ENCODE measurements at regions not wholly inside any gene's neighbourhood (a gene's known extent, or its start where the extent isn't known, plus 50 kb on each side); places are given as distances from the start of the nearest gene placed in this dataset.

DNA sequence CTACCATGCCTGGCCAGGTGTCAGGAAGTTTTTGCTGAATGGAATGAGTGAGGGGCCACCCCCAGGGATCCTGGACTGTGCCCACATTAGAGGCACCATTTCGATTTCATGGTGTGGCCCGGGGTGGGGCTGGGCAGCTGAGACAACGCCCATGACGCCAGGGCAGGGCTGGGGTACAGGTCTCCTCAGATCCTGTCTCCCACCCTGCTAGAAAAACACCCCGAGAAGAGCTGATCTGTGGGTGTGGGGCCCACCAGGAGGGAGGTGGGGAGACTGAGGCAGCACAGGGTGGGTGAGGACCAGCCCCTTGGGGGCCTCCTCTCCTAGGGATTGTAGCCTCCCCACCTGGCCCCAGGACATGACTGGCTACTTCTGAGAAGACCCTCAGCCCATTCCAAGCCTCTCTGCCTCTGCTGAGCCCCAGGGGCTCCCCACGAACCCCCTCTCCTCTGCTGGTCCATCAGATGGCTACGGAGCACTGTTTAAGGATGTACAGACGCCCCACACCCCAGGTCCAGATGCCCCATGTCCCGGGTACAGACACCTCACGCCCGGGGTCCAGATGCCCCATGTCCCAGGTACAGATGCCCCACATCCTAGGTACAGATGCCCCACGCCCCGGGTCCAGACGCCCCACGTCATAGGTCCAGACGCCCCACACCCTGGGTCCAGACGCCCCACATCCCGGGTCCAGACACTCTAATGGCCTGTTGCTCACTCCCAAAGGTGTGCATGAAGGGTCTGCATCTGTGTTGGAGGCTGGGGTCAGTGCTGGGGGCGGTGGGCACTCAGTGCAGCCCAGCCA is 99.4 kb downstream of the MICALL2 start:
- DNase-seq (ENCODE audit: low spot score), result no peak

DNA sequence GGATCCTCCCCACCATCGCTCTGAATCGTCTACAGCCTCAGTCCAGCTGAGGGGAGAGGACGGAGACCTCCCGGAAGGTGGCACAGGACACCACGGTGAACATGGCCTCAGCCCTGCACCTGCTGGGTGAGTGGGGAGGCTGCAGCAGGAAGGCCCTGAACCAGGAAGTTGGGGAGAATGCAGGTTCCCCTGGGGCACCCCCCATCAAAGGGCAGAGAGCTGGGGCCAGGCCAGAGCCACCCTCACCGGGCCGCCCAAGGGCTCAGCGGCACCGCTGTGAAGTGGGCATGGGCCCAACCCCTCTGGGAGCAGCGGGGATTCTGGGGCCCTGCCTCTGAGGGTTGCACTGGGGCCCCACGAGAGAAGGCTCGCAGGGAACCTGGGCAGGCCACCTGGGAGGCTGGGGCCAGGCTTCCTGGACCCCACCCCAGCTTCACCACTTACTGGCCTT is 98.7 kb downstream of the MICALL2 start:
- no peak for DNase-seq (ENCODE audit: low spot score)

DNA sequence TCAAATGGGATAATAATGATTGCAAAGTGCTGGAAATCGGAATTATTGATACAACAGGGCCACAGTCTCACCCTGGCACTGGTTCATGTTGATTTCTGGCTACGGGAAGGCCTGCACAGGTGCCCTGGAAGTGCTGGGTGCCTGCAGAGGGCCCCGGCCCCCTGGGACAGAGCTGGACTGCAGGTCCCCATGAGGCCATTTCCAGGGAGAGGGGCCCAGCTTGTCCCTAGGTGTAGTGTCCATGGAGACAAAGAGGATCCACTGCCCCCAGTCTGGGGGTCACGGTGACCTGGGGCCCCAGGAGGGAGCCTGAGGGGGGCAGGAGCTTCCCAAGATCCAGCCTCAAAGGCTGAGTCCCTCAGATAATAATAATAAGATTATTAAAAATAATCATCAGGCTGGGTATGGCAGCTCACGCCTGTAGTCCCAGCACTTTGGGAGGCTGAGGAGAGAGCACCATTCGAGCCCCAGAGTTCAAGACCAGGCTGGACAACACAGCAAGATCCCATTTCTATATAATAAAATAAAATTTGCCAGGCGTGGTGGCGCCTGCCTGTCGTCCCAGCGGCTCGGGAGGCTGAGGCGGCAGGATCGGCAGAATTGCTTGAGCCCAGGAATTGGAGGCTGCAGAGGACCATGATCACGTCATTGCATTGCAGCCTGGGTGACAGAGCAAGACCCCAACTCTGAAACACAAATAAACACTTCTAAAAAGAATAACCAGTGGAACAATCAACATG is 98.1 kb downstream of the MICALL2 start:
- DNase-seq (ENCODE audit: low spot score), result no peak

DNA sequence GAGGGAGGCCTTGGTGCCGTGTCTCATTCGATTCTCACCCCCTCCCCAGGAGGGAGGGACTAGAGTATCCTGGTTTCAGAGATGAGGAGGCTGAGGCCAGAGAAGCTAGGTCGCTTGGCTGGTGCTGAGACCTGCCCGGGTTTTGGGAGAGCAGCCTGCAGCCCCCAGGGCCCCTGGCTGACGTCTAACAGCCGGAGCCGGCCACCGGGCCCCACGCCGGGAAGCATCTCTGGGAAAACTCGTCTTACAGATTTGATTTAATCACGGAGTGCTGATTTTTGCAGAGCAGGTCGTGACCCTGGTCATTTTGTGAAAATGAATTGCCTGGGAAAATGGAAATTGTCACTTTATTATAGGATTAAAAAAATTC is 97.5 kb downstream of the MICALL2 start:
- no peak for DNase-seq (ENCODE audit: low spot score)

DNA sequence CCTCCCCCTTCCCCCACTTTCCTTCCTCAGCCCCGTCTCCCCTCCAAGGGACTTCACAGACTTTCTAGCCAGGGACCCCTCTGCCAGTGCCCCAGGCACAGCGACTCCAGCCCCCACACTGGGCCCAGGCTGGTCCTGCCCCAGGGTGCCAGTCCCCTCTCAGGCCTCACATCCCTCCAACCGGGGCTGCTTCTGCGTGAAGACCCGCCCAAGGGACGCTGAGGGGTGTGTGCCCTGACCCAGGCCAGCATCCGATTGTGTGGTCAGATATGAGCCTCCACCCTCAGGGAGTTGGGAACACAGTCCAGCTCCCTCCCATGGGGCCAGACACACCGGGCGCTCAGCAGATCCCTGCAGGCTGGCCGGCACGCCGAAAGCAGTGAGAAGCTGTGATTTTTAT is 97.0 kb downstream of the MICALL2 start:
- DNase-seq (ENCODE audit: low spot score), result no peak

DNA sequence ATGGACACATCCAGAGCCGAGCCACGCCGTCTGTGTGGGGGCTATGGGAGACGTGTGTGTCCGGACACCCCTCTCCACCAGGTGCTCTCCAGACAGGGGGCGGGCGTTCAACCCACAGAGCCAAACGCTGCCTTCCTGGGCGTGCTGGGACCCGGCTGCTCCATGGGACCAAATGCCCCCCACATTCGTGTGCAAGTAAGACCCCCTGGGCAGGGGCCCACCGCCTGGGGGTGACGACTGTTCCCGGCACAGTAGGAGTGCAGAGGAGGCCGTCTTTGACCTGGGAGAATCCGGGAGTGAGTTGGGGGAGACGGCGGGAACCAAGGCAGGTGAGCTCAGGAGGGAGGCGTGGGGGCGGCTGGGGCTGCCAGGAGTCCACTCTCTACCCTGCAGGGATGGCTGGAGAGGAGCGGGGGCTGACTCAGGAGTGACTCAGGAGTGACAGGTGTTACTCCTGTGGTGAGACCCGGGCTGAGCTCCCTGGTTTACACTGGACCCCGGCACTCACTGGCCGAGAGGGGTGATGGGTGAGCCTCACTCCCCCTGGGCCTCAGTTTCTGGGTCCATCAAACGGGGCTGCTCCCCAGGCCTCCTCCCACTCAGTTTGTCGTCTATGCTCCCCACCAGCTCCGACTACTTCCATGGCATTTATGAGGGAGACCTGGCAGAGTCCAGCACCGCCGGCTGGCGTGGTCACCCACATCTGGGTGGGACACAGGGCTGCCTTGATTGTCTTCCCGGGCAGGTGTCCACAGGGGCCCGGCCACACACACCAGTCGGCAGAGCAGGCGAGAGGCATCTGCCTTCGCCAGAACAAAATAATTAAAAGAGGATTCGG is 95.0 kb downstream of the MICALL2 start:
- no peak for DNase-seq (ENCODE audit: low spot score)

DNA sequence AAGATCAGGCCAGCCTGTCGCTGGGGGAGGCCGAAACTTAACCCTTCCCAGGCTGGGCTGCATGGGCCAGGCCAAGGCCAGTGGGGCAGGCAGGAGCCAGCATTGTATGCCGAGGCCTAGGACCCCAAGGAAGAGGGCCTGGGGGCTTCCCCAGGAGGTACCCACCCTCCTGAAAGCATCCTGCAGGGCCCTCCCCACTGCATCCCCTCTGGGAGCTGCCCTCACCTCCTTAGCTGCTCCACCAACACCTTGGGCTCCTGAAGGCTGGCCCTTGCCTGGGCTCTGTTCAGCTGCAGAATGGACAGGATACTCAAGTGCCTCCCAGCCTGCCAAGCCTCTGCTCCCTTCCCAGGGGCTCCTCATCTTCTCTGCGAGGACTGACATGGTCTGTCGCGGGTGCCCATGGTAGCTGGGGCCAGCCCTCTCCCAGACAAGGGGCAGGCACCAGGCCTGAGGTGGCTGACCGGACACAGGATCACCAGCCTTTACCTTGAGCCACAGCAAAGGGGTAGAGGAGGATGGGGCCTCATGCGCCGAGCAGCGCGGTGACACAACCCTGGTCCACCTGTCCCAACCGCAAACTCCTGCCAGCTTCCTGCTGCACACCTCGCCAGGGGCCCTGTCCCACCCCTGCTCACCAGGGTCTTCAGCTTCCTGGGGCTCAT is 94.2 kb downstream of the MICALL2 start:
- no peak for DNase-seq (ENCODE audit: low spot score)

DNA sequence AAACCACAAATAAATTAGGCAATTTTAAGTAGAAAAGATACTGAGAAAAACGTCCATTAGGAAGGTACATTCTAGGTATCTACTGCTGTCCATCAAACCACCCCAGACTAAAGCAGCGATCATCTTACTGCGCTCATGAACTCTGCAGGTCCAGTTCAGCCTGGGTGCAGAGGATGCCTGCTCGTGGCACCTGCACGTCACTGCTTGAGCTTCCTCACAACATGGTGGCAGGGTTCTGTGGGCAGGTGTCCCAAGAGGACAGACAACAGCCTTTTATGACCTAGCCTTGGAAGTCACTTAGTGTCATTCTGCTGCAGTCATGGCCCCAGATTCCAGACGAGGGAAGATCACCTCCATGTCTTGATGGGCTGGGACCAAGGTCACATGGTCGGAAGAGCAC is 93.4 kb downstream of the MICALL2 start:
- DNase-seq (ENCODE audit: low spot score), result no peak

DNA sequence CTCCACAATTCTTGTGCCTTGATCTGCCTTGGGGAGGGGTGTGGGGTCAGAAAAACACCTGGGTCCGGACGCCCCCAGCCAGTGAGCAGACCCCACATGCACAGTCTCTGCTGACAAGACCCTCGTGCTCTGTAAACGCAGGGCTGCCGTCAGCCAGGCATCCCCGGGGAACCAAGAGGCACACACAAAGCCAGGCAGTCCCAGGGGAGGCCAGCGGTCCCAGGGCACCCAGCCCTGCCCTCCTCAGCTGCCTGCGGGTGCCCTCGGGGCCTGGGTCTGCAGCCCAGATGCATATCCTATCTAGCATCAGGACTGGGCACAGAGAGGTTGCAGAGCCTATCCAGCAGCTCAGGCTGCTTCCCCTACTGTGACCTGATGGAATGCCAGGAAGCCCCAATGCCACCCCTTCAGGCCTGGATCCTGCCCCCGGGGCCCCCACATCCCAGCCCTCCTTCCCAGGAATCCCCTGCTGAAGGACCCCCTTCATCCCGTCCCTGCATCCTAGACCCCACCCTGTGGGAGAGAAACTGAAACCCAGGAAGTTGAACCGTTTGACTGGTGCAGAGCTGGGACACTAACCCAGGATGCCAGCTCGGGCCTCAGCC is 92.4 kb downstream of the MICALL2 start:
- DNase-seq (ENCODE audit: low spot score), result no peak

DNA sequence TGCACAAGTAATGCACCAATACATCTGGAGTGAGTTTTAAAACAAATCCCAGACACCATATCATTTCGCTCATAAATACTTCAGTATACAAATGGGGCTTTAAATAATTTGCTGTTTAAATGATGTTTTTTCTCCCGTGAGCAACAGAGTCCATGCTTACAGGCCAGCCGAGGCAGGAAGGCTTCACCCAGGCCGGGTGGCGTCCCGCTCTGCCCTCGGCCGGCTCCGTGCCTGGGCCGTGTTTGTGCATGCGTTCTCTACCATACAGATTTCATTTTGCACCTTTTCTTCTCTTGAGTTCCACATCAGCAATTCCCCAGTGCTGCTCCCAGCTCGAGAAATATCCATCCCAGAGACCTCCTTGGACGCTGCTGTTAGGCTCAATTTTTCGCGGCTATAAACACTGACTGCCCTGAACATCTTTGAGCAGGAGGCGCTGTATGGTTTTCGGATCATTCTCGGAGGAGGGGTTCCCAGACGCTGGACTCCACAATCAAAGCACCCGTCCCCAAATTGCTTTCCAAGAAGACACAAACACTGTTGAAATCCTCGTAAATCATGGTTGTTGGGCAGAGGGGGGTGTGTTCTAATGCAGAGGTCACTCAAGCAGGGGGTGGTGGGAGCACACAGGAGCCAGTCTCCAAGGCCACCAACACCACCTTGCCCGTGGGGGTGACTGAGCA is 91.6 kb downstream of the MICALL2 start:
- no peak for DNase-seq (ENCODE audit: low spot score)

DNA sequence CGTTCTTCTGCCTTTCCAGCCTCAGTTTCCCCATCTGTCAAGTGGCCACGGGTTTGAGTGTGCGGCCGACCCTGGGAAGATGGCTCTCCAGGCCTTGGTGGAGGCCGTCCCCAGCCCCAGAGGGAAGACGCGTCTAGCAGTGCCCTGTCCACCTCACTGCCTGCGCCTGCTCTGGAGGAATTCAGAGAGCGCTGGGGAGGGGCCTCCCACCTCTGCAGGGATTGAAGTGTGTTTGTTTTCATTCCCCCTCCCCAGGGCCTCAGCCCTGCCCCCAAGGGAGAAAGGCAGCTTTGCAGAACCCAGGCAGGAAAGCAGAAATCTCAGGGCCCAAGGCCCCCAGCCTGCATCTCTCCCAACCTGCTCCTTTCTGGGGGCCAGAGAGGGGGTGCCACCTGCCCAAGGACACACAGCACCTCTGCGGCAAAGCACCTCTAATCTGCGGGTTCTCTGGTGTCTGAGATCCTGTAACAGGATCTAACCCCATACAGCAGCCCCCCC is 91.0 kb downstream of the MICALL2 start:
- DNase-seq (ENCODE audit: low spot score), result no peak

DNA sequence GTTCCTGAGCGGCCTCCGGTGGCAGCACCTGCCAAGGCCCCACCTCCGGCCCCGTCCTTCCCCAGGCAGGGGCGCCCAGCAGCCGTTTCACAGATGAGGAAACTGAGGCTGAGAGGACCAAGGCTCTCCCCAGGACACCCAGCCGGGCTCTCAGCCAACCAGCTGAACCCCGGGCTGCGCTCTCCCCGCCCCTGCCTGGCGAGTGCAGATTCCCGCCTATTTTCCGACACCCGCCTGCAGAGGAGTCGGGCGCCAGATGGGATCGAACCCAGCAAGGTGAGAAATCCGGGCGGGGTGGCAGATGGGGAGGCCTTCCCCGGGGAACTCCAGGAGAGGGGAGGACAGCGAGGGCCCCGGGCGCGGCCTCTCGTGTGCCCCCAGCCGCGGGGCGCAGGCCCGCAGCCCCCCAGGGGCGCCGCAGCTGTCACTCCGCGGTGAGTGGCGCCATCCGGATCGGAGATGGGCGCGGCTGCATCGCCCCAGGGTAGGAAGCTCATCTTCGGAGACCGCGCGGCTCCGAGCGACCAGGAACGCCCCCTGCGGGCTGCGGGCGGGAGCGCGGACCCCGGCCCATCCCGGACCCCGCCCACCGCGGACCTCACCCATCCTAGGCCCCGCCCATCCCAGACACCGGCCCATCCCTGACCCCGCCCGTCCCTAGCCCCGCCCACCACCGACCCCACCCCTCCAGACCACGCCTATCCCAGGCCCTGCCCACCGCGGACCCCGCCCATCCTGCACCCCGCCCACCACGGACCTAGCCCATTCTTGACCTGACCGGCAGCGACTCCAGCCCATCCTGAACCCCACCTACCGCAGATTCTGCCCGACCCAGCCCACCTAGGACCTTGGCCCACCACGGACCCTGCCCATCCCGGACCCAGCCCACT is 90.3 kb downstream of the MICALL2 start:
- peak; percentile 45 for DNase-seq (ENCODE audit: low spot score)

DNA sequence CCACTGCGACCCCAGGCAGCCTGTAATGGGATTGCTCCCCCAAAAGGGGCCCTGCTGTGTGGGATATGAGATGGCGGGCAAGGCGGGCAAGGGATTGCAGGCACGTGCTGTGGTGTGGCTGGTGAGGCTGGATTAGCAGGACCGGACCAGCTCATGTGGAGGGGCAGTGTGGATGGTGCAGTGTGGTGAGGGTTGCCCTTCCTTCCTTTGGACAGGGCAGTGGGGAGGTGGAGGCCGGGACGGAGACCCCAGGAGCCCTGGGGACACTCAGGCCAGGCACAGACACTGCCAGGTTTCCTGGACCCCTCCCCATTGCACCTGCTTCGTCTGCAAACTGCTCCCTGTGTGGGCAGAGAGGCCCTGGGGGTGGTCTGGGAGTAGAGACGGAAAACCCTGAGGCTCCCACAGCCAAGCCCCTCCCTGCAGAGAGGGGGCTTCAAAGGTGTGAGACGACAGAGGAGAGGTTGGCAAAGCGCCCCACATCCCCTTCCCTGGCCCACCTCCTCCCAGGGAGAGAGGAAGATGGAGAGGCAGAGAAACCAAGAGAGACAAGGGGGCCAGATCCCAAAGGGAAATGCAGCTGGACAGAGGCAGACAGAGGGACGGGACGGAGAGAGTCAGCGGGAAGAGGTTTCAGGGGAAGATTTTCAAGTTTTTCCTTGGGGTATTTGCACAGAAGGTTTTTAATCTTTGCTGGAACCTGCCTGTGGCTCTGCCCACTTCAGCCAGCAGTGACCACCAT is 89.2 kb downstream of the MICALL2 start:
- no peak for DNase-seq (ENCODE audit: low spot score)

DNA sequence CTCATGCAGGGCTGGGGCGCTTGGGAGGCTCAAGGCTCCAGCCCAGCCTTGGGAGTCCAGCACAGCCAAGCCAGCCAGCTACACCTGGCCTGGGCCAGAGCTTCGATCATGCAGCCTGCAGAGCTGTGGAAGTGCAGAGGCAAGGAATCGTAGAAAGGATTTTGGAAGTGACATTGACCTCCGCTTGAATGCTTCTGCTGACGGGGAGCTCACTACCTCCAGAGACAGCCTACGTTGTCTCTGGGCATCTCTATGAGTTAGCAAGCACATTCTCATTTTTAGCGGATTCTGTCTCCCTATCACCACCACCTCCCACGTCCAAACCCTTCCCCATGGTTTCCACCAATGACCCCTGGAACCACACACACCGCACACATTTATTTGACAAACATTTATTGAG is 88.5 kb downstream of the MICALL2 start:
- no peak for DNase-seq (ENCODE audit: low spot score)

DNA sequence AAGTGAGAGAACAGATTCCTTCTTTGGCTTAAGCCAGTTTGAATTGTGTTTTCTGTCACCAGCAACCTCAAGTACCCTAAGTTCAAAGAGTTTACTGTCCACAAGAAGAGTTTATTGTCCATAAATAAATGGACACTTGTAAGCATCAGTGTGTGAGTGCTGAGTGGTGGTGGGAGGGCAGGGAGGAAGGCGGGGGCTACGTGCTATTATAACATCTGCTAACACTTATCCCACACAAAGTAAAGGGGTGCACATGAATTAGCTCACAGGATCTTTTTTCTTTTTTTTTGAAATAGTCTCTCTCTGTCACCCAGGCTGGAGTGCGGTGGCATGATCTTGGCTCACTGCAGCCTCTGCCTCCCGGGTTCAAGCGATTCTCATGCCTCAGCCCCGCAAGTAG is 87.2 kb downstream of the MICALL2 start:
- no peak for DNase-seq (ENCODE audit: low spot score)

DNA sequence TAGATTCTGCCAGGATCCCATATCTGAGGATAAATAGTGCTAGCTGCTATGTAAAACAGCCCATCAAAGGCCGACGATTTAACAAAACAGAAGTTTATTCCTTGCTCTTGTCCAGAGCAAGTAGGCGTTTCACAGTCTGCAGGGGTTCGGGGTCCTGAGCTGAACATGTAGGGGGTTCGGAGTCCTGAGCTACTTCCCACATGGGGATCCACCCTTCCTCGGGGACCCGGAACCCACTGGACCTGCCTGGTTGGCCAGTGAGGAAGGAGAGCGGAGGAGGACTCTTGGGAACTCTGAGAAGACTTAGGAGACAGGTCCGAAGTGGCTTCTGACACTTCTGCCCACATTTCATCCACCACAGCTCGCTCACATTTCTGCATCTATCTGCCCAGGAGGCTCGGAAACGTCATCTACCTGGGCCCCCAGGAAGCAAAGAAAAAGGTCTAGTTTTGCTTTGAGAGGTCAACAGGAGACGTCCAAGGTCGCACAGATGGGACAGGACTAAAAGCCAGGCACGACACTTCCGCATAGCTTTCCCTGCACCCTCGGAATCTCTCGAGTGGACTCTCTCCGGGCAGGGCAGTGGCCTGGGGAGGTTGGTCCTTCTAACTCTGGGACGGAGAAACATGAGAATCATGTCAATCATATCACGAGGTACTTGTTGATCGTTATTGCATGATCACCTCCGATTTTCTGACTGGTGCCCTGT is 86.4 kb downstream of the MICALL2 start:
- DNase-seq (ENCODE audit: low spot score), result no peak

DNA sequence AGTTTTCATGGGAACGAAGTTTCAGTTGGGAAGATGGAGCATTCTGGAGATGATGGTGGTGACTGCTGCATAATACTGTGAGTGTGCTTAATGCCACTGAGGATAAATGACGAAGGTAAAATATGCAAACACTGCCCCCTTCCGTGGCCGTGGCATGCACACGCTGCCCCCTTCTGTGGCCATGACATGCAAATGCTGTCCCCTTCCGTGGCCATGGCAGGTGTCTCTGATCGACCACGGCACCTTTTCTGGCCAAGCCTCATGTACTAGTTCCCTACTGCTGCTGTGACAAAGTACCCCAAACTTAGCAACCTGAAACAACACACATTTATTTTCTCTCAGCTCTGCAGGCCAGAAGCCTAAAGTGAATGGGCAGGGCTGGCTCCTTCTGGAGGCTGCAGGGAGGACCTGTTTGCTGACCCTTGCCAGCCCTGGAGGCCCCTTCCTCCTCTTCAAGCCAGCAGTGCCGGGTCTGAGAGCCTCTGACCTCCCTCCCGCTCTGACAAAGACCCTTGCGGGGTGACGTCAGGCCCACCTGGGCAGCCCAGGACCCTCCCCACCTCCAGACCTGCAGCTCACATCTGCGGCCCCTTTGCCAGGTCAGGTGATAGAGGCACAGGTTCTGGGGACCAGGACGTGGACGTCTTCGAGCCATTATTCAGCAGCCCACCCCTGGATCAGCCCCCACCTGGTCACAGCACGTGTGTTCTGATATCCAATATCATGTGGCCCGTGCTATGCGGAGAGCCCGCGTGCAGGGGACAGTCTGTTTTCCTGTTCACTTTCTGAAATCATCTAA is 82.0 kb downstream of the MICALL2 start:
- no peak for DNase-seq (ENCODE audit: low spot score)
